Middle frontal gyrus (tissue), 1 donor: ENCODE measurements at regions not wholly inside any gene's neighbourhood (a gene's known extent, or its start where the extent isn't known, plus 50 kb on each side); places are given as distances from the start of the nearest gene placed in this dataset.

ENCODE experiments used
- DNase-seq: peaks from one replicate; pipeline ENCODE4 v3.0.0-alpha.2; 2015; ENCODE audit warnings: low spot score; ENCODE audit errors: extremely low spot score

GRCh38 chrY:12555005-12555404, 146.0 kb upstream of the USP9Y start:
- no peak for DNase-seq

GRCh38 chrY:12559007-12559406, 142.0 kb upstream of the USP9Y start:
- no peak for DNase-seq

- no peak for DNase-seq
Observed at GRCh38 chrY:12576278-12576677, 124.8 kb upstream of the USP9Y start.

- DNase-seq, result no peak
Observed at GRCh38 chrY:12593532-12594216, 107.4 kb upstream of the USP9Y start.

GRCh38 chrY:12598783-12599182, 102.2 kb upstream of the USP9Y start:
- no peak for DNase-seq

- no peak for DNase-seq
Observed at GRCh38 chrY:12605426-12605825, 95.6 kb upstream of the USP9Y start.

GRCh38 chrY:12610861-12611260, 90.2 kb upstream of the USP9Y start:
- no peak for DNase-seq

- DNase-seq, result no peak
Observed at GRCh38 chrY:12615733-12616446, 85.1 kb upstream of the USP9Y start.

GRCh38 chrY:12621454-12622081, 79.5 kb upstream of the USP9Y start:
- no peak for DNase-seq

- no peak for DNase-seq
Observed at GRCh38 chrY:12623204-12623603, 77.8 kb upstream of the USP9Y start.

GRCh38 chrY:12642986-12643385, 58.0 kb upstream of the USP9Y start:
- no peak for DNase-seq

- no peak for DNase-seq
Observed at GRCh38 chrY:12643693-12644348, 57.2 kb upstream of the USP9Y start.

GRCh38 chrY:12651095-12651494, 49.9 kb upstream of the USP9Y start:
- DNase-seq, result no peak
